ENCODE measurements at regions not wholly inside any gene's neighbourhood (a gene's known extent, or its start where the extent isn't known, plus 50 kb on each side); places are given as distances from the start of the nearest gene placed in this dataset.

- TF ChIP-seq, protein P1, sequence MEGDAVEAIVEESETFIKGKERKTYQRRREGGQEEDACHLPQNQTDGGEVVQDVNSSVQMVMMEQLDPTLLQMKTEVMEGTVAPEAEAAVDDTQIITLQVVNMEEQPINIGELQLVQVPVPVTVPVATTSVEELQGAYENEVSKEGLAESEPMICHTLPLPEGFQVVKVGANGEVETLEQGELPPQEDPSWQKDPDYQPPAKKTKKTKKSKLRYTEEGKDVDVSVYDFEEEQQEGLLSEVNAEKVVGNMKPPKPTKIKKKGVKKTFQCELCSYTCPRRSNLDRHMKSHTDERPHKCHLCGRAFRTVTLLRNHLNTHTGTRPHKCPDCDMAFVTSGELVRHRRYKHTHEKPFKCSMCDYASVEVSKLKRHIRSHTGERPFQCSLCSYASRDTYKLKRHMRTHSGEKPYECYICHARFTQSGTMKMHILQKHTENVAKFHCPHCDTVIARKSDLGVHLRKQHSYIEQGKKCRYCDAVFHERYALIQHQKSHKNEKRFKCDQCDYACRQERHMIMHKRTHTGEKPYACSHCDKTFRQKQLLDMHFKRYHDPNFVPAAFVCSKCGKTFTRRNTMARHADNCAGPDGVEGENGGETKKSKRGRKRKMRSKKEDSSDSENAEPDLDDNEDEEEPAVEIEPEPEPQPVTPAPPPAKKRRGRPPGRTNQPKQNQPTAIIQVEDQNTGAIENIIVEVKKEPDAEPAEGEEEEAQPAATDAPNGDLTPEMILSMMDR (IDR thresholded peaks at IDR 0.05): no peak
- no peak for TF ChIP-seq POLR2A (IDR thresholded peaks at IDR 0.05)
- TF ChIP-seq EP300 (IDR thresholded peaks at IDR 0.05): no peak
- no peak for TF ChIP-seq POLR2AphosphoS5 (IDR thresholded peaks at IDR 0.05)
Measured at GRCh38 chr10:36198322-36198721, 556.2 kb upstream of the FZD8 start.
